ENCODE measurements at regions not wholly inside any gene's neighbourhood (a gene's known extent, or its start where the extent isn't known, plus 50 kb on each side); places are given as distances from the start of the nearest gene placed in this dataset.

DNA sequence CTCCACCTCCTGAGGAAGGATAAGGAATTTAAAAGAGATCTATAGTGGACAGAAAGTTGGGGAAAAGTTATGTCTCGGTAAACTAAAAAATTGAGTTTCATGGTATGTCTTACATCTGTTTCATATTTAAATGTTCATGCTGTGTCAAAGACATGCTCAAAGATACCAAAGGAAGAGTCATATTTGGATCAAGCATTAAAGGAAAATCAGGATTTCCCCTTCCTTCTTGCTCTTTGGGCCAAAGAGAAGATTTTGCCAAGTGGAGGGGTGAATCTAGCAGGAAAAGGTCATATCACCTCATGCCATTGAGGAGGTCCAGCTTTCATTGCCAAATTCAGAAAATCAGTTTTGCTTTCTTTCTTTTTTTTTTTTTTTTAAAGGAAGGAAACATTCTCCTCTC lies 192.4 kb downstream of the OGFRL1 start:
- DNase-seq (ENCODE audit: low read depth, low spot score) = no peak

DNA sequence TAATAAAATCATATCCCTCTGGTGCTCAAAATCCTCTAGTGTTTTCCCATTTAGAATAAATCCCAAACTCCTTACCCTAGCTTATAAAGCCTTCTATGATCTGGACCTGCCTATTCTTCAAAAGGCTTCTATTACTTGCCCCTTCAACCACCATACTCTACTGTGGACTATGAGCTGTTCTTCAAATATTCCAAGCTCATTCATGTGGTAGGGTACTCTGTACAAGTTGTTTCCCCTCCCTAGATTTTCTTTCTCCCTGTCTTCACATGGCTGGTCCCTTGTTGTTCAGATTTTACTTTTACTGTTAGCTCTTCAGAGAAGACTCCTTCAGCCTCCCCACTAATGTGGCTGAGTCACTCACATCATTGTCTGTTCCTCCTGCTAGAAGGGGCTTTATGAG lies 193.2 kb downstream of the OGFRL1 start:
- DNase-seq (ENCODE audit: low read depth, low spot score) = no peak

DNA sequence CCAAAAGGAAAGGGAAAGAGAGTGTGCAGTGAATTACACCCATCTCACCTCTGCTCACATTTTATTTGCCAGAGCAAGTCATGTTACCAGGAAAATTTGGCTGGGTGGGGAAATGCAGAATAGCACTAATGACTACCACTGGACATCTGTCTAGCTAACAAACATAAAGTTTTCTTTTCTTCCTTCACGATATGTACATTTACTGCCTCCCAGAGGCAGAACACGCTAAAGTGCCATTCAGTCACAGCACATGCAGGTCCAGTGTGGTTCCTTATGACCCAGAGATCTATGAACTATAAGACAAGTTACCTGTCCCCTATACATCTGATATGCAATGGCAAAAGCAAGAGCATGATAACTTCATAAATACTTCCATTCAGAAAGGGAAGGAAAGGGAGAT lies 194.1 kb downstream of the OGFRL1 start:
- DNase-seq (ENCODE audit: low read depth, low spot score) = no peak

DNA sequence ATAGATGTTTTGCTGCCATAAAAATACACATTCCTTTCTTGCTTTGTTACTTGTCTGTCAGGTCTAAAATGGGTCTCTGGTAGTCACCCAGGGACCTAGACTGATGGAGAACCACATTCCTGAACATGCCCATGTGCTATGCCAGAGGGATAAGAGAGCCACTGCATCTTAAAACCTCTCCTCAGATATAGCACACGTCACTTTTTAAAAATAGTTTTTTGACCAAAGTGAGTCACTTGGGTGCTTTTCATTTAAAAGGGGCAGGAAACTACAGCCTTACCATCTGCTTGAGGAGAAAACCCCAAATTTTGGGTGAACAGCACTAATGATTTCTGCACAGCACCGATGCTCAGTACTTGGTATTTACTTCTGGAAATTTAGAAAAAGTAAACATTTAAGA lies 197.8 kb downstream of the OGFRL1 start:
- DNase-seq (ENCODE audit: low read depth, low spot score) = no peak

DNA sequence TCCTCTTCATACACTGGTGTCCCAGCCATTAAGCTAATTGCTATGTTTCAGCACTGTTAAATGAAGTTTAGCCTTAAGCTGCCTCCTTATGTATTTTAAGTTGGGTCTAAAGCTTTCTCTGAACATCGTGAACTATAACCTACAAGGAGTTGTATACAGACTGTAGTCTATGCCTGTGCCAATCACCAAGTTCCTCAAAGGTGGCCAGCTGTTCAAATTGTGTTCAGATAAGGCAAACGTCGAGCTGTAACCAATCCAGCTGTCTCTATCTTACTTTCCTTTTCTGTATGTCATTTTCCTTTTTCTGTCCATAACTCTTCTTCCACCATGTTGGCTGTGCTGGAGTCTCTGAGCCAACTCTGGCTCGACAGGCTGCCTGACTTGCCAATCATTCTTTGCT lies 199.6 kb downstream of the OGFRL1 start:
- DNase-seq (ENCODE audit: low read depth, low spot score) = no peak

DNA sequence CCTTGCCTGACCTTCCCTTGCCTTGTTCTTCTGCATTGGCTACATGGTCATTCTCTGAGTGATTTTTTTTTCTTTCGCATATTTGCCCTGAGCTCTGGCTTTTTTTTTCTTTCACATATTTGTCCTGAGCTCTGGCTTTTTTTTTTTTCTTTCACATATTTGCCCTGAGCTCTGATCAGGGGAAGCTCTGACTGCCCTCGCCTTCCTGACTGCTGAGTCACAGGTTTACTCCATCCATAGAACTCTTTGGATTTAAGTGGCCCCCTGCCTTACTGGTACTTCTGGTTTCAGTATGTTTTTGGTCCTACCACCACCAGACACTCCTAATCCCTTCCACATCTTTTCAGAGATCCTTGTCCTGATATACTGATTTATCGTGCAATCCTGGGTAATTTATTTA lies 201.1 kb downstream of the OGFRL1 start:
- peak; percentile 43 for DNase-seq (ENCODE audit: low read depth, low spot score)

DNA sequence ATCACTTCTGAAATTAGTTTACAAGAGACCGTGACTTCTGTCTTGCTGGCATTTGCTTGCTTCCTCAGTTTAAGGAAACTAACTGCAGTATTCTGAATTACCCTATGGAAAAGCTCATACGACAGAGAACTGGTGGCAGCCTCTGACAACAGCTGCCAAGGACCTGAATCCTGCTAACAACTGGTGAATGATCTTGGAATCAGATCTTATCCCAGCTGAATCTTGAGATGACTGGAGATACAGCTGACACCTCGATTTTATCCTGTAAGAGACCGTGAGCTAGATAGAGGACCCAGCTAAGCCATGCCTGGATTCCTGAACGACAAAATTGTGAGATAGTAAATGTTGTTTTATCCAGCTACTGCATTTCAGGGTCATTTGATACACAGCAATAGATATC lies 202.3 kb downstream of the OGFRL1 start:
- no peak for DNase-seq (ENCODE audit: low read depth, low spot score)

DNA sequence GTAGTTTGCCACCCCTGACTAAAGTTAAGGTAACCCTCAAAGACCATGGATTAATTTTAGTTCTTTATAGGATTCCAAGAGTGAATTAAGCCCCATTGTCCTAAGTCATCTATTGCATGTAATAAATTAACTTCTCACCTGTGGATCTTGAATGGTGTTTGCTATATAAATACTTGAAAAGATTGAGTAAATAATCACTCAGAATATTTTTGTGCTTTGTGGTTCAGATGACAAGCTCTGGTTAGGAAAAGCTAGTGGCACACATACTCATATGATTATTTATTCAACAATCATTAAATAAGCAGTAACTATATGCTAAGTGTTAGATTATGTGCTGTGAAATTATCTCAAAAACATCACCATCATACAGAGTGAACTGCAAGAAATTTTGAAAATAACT lies 203.2 kb downstream of the OGFRL1 start:
- no peak for DNase-seq (ENCODE audit: low read depth, low spot score)

DNA sequence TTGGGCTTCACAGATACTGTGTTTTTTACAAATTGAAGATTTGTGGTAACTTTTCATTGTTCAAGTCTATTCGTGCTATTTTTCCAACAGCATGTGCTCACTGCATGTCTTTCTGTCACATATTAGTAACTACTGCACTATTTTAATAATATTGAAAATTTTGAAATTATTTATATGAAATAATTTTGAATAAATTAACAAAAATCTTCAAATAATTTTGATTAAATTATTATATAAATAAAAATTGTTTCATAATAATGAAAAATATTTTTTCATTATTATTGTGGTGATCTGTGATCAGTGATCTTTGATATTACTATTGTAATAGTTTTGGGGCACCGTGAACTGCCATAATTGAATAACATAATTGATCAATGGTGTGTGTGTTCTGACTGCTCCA lies 204.1 kb downstream of the OGFRL1 start:
- DNase-seq (ENCODE audit: low read depth, low spot score) = no peak

DNA sequence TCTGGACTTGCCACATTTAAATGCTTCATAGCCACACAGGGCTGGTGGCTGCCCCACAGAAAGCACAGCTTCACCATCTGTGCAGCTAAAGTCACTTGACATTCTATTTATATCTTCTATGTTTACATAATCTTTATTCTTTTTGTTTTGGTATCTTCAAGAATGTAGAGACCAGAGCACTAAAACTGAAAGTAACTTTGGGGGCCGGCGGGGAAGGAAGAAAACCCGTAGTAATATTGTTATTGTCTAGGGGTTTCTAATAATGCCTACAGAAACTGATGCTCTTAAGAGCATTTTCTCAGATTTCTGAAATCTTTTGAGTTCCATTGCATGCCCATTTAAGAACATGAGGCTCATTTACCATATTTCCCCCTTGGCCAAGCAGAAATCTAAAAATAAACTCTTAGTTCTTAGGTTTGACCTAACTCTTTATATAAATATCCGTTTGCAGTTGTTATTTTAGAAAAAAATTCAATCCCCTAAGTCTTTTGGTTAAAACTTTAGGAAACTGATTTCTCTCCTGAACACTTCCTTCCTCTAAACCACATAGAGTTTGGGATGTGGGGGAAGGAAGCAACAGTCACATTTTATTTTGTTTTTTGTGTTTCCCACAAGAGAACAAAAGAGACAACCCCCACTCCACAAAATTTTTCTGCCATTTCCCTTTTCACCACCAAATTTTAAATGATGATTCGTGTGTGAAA lies 207.6 kb downstream of the OGFRL1 start:
- DNase-seq (ENCODE audit: low read depth, low spot score) = no peak

DNA sequence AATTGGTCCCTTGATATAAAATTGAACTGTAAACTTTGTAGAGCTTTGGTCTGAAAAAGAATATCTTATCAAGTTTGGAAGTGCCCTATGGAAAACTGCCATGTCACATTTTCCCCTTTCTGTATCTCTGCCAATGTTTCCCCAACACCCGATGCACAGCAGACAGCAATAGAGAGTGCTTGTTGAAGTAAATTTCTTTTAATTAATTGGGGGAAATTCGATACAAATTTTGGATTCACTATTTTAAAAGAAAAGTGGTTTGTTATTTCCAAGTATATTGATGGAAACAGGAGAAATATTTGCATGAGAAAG lies 208.1 kb downstream of the OGFRL1 start:
- no peak for DNase-seq (ENCODE audit: low read depth, low spot score)

DNA sequence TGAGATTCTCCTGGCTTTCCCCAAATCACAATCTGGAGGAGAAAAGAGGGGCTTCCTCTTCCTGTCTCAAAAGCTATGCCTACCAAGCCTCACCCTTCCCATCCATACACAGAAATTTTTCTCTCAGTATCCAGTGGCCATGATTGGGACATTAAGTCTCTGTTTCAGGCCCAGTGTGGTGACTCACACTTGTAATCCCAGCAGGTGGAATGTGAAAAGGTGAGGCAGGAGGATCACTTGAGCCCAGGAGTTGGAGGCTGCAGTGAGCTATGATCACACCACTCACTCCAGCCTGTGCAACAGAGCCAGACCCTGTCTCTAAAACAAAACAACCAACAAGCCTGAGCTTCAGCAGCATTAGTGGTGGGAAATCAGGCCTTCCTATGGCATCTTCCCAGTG lies 210.0 kb downstream of the OGFRL1 start:
- no peak for DNase-seq (ENCODE audit: low read depth, low spot score)

DNA sequence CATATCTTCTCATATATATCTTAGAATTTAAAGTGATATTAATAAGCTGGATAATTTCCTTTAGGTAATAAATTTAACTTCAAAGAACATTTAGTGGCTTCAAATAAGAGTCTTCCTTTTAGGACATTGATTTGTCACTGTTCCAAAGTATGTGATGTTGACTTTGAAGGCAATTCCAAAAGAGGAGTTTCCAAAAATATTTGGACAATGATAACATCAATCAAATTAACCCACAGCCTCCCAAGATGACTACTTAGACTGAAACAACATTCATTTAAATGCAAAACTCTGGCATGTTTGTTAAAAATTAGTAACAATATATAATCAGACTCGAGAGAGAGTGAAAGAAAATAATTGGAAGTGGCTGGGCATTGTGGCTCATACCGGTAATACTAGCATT lies 211.1 kb downstream of the OGFRL1 start:
- no peak for DNase-seq (ENCODE audit: low read depth, low spot score)

DNA sequence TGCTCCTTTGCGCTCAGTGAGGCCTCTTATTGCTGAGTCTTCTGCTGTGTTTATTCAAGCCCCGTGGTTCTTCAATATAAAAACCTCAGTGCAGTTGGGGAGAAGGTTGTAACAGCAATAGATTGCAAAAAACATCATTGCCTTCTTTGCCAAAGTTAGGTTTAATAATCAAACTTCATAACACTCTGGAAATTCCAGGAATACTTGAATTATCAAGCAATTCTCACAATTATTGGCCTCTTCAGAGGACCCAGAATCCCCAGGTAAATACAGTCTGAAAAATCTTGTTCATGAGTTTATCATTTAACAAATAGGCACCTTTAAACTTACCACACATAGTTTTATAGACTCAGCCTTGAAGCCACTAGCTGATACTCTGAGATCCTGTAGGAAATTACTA lies 213.6 kb downstream of the OGFRL1 start:
- DNase-seq (ENCODE audit: low read depth, low spot score) = no peak

DNA sequence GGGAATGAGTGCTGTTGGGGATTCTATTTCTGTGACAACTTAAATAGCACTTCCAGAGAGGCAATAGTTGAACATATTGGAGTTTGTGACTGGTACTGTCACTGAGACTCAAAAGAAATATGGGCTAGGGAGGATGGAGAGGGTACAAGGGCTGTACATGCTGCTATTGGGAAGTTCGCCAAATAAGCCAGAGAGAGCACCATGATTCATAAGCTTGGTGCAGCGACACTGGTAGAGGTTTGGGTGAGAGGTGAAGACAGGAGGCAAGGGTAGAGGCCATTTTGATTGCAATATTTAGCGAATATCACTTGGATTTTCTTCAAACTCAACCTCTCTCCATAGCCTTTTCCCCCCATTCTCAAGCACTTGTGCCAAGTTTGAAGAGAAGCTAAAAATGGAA lies 214.3 kb downstream of the OGFRL1 start:
- no peak for DNase-seq (ENCODE audit: low read depth, low spot score)

DNA sequence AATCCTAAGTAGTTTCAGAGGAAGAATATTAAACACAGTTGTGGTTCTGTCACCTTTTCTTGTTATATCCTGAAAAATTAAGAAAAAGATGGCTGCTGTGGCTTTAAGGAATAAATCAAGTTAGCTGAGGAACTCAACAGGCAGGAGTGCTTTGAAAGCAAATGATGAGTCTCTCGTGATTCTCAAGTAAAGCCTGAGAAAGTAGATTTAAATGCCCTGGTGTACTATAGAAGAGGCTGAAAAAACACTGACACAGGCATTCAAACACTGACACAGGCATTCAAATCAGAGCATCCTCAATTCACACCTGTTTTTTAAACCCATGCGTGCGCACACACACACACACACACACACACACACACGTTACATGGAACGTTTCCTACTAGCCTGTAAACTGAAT lies 218.6 kb downstream of the OGFRL1 start:
- no peak for DNase-seq (ENCODE audit: low read depth, low spot score)

DNA sequence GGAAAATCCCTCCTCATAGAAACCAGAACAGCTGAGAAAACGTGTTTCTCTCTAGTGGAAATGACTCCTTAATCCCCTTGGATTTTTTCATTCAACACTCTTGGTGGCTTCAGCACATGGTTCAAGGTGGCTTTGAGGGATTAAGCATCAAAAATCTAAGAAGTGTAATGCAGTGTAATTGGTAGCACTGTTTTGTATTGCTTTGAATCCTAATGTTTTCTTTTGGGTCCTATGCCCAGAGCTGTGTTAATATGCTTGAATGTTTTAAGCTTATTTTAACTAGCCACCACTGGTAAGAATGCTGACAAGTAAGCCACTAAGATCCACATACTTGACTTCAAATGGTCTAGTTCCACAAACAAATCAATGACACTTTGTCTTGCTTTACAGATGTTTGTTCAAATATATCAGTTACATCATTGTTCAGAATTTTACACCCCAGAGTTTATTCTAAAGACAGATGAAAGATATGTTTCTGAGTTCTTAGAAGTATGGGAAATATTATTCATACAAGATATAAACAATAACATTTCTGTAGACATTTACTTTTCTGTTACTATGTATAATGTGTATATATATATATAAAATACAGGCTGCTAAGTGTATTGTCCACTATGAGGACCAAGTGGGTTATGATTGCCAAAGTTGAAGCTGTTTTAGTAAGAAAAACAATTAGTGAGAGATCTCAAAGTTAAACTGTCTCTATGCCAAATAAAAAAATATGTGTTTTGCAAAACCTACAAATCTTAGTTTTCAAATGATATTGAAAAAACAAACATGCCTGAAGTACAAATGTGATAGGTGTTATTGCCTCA lies 220.8 kb downstream of the OGFRL1 start:
- no peak for DNase-seq (ENCODE audit: low read depth, low spot score)

DNA sequence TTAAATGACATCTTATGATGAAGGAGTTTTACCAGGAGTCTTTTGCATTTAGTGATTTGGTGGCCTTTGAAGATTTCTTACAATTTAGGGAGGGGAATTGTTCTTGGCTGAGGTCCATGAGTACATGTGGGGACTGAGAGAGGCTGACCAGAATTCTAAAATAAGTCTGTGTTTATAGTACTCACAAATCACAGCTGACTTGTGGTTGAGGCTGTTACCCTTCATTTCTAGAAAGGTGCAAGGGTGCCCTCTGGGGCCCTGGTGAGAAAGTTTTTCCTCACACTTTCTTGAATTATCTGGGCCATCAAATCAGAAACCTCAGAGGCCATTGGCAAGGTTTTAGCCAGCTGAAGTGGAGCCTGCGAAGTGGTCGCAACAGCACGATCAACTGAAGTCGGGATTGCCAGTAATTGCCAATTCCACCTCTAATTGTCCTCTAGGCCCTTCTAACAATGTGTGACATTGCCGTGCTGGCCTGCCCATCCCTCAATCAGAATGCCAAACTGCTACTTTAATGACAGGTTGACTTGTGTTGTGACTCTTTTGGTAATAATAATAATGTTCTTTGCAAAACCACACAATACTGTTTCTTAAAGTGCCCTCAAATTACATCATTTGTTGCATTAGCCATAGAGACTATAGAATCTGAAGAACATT lies 221.6 kb downstream of the OGFRL1 start:
- peak; percentile 77 for DNase-seq (ENCODE audit: low read depth, low spot score)

DNA sequence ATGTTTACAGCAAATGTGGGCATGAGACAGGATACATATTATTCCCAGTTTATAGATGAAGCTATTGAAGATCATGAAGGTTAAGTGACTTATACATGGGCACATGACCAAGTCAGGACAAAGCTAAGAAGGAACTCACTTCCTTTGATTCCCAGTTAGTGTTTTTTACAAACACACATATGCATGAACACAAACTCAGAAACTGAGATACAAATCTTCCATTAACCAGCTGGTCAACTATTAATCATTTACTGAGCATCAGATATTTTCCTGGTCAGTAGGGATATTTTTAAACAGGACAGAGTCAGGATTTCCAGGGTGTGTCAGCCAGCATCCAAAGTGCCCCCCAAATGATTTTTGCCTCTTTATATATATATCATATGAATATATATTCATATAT lies 222.2 kb downstream of the OGFRL1 start:
- DNase-seq (ENCODE audit: low read depth, low spot score) = no peak

DNA sequence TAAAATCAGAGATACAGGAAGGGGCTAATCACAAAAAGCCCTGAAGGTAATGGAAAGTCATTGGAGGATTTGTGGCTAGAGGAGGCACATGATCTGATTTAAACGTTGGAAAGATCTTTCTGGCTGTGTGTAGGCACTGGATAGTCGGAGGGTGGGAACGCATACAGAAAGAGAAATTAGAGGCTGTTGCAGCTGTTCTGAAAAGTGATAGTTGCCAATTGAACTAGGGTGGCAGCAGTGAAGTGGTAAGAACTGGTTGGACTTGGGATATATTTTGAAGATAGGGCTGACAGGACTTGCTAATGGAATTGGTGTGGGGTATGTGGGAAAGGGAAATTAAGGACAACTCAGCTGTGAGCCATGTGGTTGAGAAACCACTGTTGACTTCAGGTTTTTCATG lies 223.6 kb downstream of the OGFRL1 start:
- no peak for DNase-seq (ENCODE audit: low read depth, low spot score)

DNA sequence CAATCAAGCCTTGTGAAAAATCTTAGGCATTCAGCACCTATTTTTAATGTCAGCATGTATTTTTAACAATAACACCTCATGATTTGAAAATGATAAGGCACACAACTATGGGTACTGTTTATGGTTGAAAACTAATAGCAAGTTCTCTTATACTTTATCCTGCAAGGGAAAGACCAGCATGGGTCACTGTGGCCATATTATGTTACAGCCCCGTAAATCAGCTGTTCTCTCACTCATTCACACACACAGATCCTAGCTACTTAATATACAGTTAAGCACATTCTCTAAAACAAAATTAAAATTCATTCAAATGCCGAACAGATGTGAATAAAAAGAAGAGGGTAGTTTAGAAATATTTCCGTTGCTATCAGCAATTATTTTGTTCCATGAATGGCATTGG lies 224.4 kb downstream of the OGFRL1 start:
- no peak for DNase-seq (ENCODE audit: low read depth, low spot score)

DNA sequence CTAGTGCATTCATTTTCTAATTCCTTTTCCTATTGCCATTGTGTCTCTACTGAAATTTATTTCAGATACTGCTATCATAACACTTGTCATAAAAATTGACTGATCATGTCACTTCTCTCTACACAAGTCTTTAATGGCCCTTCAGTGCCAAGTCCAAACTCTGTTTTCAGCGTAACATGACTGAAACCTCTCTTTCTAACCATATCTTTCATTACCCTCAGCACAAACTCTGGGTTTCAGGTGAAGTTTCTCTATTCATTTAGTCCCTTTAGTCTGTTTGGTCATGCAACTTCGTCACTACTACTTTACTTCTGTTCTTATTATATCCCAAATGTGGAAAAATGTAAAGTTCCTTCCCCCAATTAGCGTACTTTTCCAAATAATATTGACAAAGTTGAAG lies 234.9 kb downstream of the OGFRL1 start:
- DNase-seq (ENCODE audit: low read depth, low spot score) = no peak

DNA sequence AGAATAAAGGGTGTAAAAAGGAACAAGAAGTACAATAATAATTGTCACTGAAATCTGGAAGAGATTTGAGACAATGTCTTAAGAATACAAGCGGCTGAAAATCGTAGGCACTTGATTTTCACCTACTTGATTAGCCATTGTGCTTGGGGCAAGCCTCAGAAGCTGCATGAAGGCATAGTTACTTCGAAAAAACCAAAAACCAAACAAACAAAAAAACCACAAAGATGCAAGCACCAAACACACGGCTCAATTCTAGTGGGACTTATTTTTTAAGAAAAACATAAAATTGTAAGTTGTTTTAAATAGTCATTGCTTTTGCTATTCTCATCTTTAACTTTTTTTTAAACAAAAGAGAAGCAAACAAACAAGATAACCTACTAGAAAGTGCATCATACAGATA lies 235.6 kb downstream of the OGFRL1 start:
- DNase-seq (ENCODE audit: low read depth, low spot score) = no peak
